Esophagus muscularis mucosa (tissue), 4 donors: ENCODE measurements at regions not wholly inside any gene's neighbourhood (a gene's known extent, or its start where the extent isn't known, plus 50 kb on each side); places are given as distances from the start of the nearest gene placed in this dataset.
A peak's percentile ranks its signal among the peaks of the same experiment; 100 is the strongest.

ENCODE experiments used
- DNase-seq: peaks from one replicate; pipeline ENCODE4 v3.0.0-alpha.2; 2017; ENCODE audit errors: extremely low spot score
- H3K27ac ChIP-seq, 4 donors: fragments of 200-600 bp; sonication (generic); replicated peaks in 1 of 4; 1 replicate in 3 of 4; 2 replicates in 1 of 4; pipeline ENCODE4 v1.5.1; 2016 to 2019; ENCODE audit warnings: mild to moderate bottlenecking in 1 of 4
- H3K27me3 ChIP-seq, 4 donors: fragments of 200-600 bp; sonication (generic); one replicate each; pipeline versions ENCODE4 v1.5.1 to v1.6.0; 2016 to 2019
- H3K36me3 ChIP-seq, 4 donors: fragments of 200-600 bp; sonication (generic); one replicate each; pipeline ENCODE4 v1.5.1; 2016 to 2019
- H3K4me1 ChIP-seq, 4 donors: fragments of 200-600 bp; sonication (generic); one replicate each; pipeline ENCODE4 v1.5.1; 2016 to 2019
- H3K4me3 ChIP-seq, 4 donors: fragments of 200-600 bp; sonication (generic); 1 replicate in 2 of 4; 2 replicates in 2 of 4; pipeline ENCODE4 v1.5.1; 2016 to 2019; ENCODE audit warnings: mild to moderate bottlenecking in 4 of 4, moderate library complexity in 1 of 4
- H3K9me3 ChIP-seq, 4 donors: fragments of 200-600 bp; sonication (generic); 1 replicate in 3 of 4; 2 replicates in 1 of 4; pipeline ENCODE4 v1.5.1; 2016 to 2019
- CTCF ChIP-seq, 3 experiments: fragments of 200-600 bp in 2 of 3; fragments of 450-650 bp in 1 of 3; sonication (generic) in 2 of 3; IDR thresholded peaks; one replicate each; pipeline ENCODE4 v1.5.1; 2017 to 2019; ENCODE audit warnings: antibody characterized with exemption in 3 of 3, mild to moderate bottlenecking in 2 of 3, moderate library complexity in 1 of 3
- EP300 ChIP-seq: sonication (generic); formaldehyde crosslinking; IDR thresholded peaks from one replicate; pipeline ENCODE4 v1.6.1; 2017; ENCODE audit warnings: antibody characterized with exemption
- POLR2A ChIP-seq: fragments of 450-650 bp; IDR thresholded peaks from one replicate; pipeline ENCODE4 v1.6.1; 2017; ENCODE audit warnings: antibody characterized with exemption, moderate library complexity, mild to moderate bottlenecking, low read depth
- POLR2AphosphoS5 ChIP-seq, 2 donors: sonication (generic); formaldehyde crosslinking; IDR thresholded peaks; one replicate each; pipeline ENCODE4 v1.6.1; 2017; ENCODE audit warnings: antibody characterized with exemption in 2 of 2
- WGBS: methylation state at CpG from one replicate; pipeline ENCODE4 v1.1.5; 2018; 5-methylcytosine and 5-hydroxymethylcytosine counted together
- intact Hi-C: fragments of 100-400 bp; cut with DNase I; formaldehyde crosslinking; loops from one replicate; pipeline ENCODE4 v1.15.1; 2023

GRCh38 chr15:97817276-97817890 lies 143.1 kb upstream of the ARRDC4 start:
- no peaks in the 10 kb centered on the region for H3K36me3 ChIP-seq
- no peak for TF ChIP-seq EP300
- TF ChIP-seq CTCF (IDR thresholded peaks at IDR 0.05): no peak
- no peak for TF ChIP-seq POLR2AphosphoS5 (IDR thresholded peaks at IDR 0.05)
- TF ChIP-seq POLR2A: no peak
- WGBS: 59% methylated on average over 9 of the region's 9 CpGs
- peak; percentile 64 for DNase-seq
- no peaks in the 10 kb centered on the region for H3K9me3 ChIP-seq
- intact Hi-C loops: loop anchor here (5.0 kb wide), 1 partner anchor 50 kb away; no protein-coding TSS in a partner anchor
- H3K27me3 ChIP-seq: no peaks in the 10 kb centered on the region
- H3K27ac ChIP-seq: no peak overlapping the region
- H3K4me3 ChIP-seq: no peak overlapping the region
- H3K4me1 ChIP-seq: no peaks in the 10 kb centered on the region

DNA sequence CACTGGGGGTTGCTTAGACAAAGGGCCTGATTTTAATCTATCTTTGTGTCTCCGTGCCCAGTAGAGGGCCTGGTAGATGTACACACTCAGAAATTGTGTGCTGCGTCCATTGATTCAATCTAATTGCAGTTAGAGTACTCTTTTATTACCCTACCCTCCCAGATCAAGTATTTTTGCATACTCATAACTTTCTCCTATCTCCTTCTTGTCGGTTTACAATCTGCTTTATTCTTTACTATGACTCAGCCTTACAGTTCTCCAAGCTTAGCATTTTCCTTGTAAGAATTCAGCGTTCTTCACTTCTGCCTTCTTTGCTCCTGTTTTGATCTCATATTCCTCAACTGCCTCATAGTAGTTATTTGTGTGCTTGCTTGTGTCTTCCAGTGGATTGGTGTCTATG lies 124.5 kb upstream of the ARRDC4 start:
- Histone ChIP-seq H3K4me1 (peaks cover 0 to 14% (median 3%) of the 10 kb centered on the region in 4 donors), H3K27me3 (no peaks in the 10 kb centered on the region), H3K36me3 (no peaks in the 10 kb centered on the region), H3K9me3 (peaks cover 0 to 8% (median 5%) of the 10 kb centered on the region in 4 donors), H3K4me3 (no peak overlapping the region), H3K27ac (no peak overlapping the region)
- WGBS: 70% methylated on average over 4 of the region's 4 CpGs
- DNase-seq: no peak
- intact Hi-C loops: no loop called here
- TF ChIP-seq CTCF (IDR thresholded peaks at IDR 0.05) (no peak), EP300 (no peak), POLR2AphosphoS5 (IDR thresholded peaks at IDR 0.05) (no peak), POLR2A (no peak)

DNA sequence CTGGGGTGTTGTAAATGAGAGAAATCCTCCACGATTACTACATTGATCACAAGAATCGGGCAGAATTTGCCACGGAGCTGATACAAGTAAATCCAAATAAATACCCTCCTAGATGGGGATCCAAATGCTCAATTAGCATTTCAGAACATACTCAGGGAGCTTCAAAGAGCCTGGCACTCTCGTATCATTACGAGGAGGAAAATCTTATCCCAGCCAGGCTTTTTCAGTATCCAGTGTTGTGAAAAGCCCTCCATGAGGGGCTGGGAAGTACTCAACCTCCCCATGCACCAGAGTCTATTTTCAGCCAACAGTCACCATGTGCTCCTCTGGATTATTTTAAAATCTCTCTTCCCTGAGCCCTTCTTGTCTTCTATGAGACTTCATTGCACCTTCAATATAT lies 122.6 kb upstream of the ARRDC4 start:
- Histone ChIP-seq H3K36me3 (no peaks in the 10 kb centered on the region), H3K9me3 (peaks cover 0 to 8% (median 5%) of the 10 kb centered on the region in 4 donors), H3K4me3 (no peak overlapping the region), H3K27ac (no peak overlapping the region), H3K4me1 (peaks cover 0 to 14% (median 3%) of the 10 kb centered on the region in 4 donors), H3K27me3 (no peaks in the 10 kb centered on the region)
- WGBS: 34% methylated on average over 5 of the region's 5 CpGs
- intact Hi-C loops: no loop called here
- no peak for DNase-seq
- TF ChIP-seq EP300 (no peak), CTCF (IDR thresholded peaks at IDR 0.05) (no peak), POLR2AphosphoS5 (IDR thresholded peaks at IDR 0.05) (no peak), POLR2A (no peak)

- no peak for DNase-seq
- no peaks in the 10 kb centered on the region for H3K27me3 ChIP-seq
- intact Hi-C loops: no loop called here
- 77% methylated on average over 16 of the region's 16 CpGs for WGBS
- no peak overlapping the region for H3K27ac ChIP-seq
- TF ChIP-seq EP300: no peak
- TF ChIP-seq POLR2A: no peak
- no peak for TF ChIP-seq POLR2AphosphoS5 (IDR thresholded peaks at IDR 0.05)
- no peak for TF ChIP-seq CTCF (IDR thresholded peaks at IDR 0.05)
- peaks cover 0 to 14% (median 3%) of the 10 kb centered on the region in 4 donors for H3K4me1 ChIP-seq
- H3K36me3 ChIP-seq: no peaks in the 10 kb centered on the region
- H3K4me3 ChIP-seq: no peak overlapping the region
- peaks cover 0 to 2% (median under 1%) of the 10 kb centered on the region in 4 donors for H3K9me3 ChIP-seq
Measured at GRCh38 chr15:97838606-97839210, 121.8 kb upstream of the ARRDC4 start.

DNA sequence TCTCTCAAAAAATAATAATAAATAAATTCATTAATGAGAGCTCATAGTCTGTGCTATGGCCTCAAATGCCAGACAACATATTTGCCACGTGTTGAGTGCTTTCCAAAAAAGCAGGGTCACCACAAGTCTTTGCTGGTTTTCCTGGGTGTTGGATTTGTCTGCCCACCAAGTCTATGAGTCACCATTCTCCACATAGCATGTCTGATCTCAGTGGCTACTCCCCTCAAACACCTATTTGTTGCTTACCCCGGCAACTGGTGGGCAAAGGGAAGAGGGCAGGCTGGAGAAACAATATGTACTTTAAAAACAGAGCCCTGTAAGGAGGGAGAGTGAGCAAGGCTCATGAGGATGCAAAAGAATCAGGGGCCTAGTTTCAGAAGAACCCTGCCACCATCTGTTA lies 120.0 kb upstream of the ARRDC4 start:
- Histone ChIP-seq H3K4me1 (peaks cover 0 to 21% (median 12%) of the 10 kb centered on the region in 4 donors), H3K4me3 (no peak overlapping the region), H3K27ac (no peak overlapping the region), H3K36me3 (no peaks in the 10 kb centered on the region), H3K27me3 (no peaks in the 10 kb centered on the region), H3K9me3 (no peaks in the 10 kb centered on the region)
- intact Hi-C loops: no loop called here
- 73% methylated on average over 2 of the region's 2 CpGs for WGBS
- TF ChIP-seq POLR2A (no peak), CTCF (IDR thresholded peaks at IDR 0.05) (no peak), EP300 (no peak), POLR2AphosphoS5 (IDR thresholded peaks at IDR 0.05) (no peak)
- DNase-seq: no peak
